HepG2 (cell line): ENCODE measurements at regions not wholly inside any gene's neighbourhood (a gene's known extent, or its start where the extent isn't known, plus 50 kb on each side); places are given as distances from the start of the nearest gene placed in this dataset.

Source experiments
- ATAC-seq: fragments of 200-7000 bp; cut with Tn5 transposase; 3 replicates; pipeline ENCODE4 v1.9.1; 2020; ENCODE audit warnings: mild to moderate bottlenecking, moderate library complexity
- BruUV-seq: library from RNA; stranded (reverse); fragments of 400-500 nt; replicated peaks from 2 replicates; lab custom pipeline; 2021; lab: Mats Ljungman, UMichigan
- CTCF ChIA-PET: fragments of 300-600 bp; formaldehyde crosslinking; extraction: SDS; loops from one replicate; lab custom pipeline; 2021; ENCODE audit warnings: low total read pairs, inconsistent platforms, low intra/inter-chr PET ratio; lab: Yijun Ruan, JAX
- POLR2A ChIA-PET: fragments of 350-600 bp; sonication (Branson Sonifier 250); formaldehyde crosslinking; loops from one replicate; lab custom pipeline; 2020; ENCODE audit warnings: antibody characterized with exemption, inconsistent platforms; lab: Yijun Ruan, JAX
- DNase-seq: peaks from one replicate; pipeline ENCODE4 v3.0.0-alpha.2; 2015; ENCODE audit warnings: low spot score
- FAIRE-seq: peaks from 3 replicates; lab custom pipeline; 2011; peaks lifted over from hg19 to GRCh38; lab: Jason Lieb, UNC
- H2AFZ ChIP-seq: one replicate; pipeline ENCODE4 v1.6.1; 2011; ENCODE audit warnings: low read length, inconsistent platforms
- H3K27ac ChIP-seq: fragments of 300-600 bp; 3 replicates; pipeline ENCODE4 v1.8.0; 2011; ENCODE audit warnings: mixed run types, mild to moderate bottlenecking, mixed read lengths, low read length, inconsistent platforms; ENCODE audit not compliant: insufficient read depth; ENCODE audit errors: extremely low read length
- H3K27me3 ChIP-seq, 2 experiments: fragments of 200-600 bp in 1 of 2; 2 replicates in 1 of 2; 3 replicates in 1 of 2; pipeline versions ENCODE4 v1.6.0 to v1.8.0; 2011; ENCODE audit warnings: low read length in 2 of 2, mild to moderate bottlenecking in 2 of 2, moderate library complexity in 2 of 2, inconsistent platforms in 1 of 2; ENCODE audit not compliant: insufficient read depth in 2 of 2, control insufficient read depth in 1 of 2
- H3K36me3 ChIP-seq, 2 experiments: fragments of 200-600 bp in 1 of 2; replicated peaks in 1 of 2; 2 replicates in 1 of 2; 3 replicates in 1 of 2; pipeline versions ENCODE4 v1.5.1 to v1.8.0; 2011; ENCODE audit warnings: low read length in 2 of 2, inconsistent platforms in 1 of 2; ENCODE audit not compliant: insufficient read depth in 2 of 2, control insufficient read depth in 1 of 2
- H3K4me1 ChIP-seq: 2 replicates; pipeline ENCODE4 v1.5.1; 2012; ENCODE audit warnings: low read length, inconsistent platforms; ENCODE audit not compliant: insufficient read depth
- H3K4me2 ChIP-seq: 2 replicates; pipeline ENCODE4 v1.6.0; 2011; ENCODE audit warnings: low read depth, low read length, inconsistent platforms
- H3K4me3 ChIP-seq, 3 experiments: fragments of 200-600 bp in 1 of 3; sonication (generic), shearing (Covaris generic) in 1 of 3; replicated peaks in 1 of 3; 2 replicates each; pipeline ENCODE4 v1.5.1; 2011 to 2016; ENCODE audit warnings: low read length in 3 of 3, inconsistent platforms in 2 of 3, low read depth in 2 of 3, mild to moderate bottlenecking in 2 of 3, control low read depth in 1 of 3, mixed read lengths in 1 of 3; ENCODE audit not compliant: insufficient read depth in 1 of 3
- H3K79me2 ChIP-seq: one replicate; pipeline ENCODE4 v1.6.1; 2011; ENCODE audit warnings: low read length, inconsistent platforms; ENCODE audit not compliant: insufficient read depth
- H3K9ac ChIP-seq: 2 replicates; pipeline ENCODE4 v1.6.0; 2011; ENCODE audit warnings: mild to moderate bottlenecking, low read depth, low read length, inconsistent platforms; ENCODE audit not compliant: insufficient read depth
- H3K9me3 ChIP-seq: 2 replicates; pipeline ENCODE4 v1.5.1; 2012; ENCODE audit warnings: mild to moderate bottlenecking, low read length
- H4K20me1 ChIP-seq: 2 replicates; pipeline ENCODE4 v1.6.0; 2011; ENCODE audit warnings: inconsistent platforms, mild to moderate bottlenecking, low read length, moderate library complexity; ENCODE audit not compliant: insufficient read depth
- BORCS8-MEF2B ChIP-seq: sonication (generic); formaldehyde crosslinking; IDR thresholded peaks from 2 replicates; pipeline ENCODE4 v1.8.0; 2022; ENCODE audit warnings: mild to moderate bottlenecking, missing genetic modification reagents
- DR1 ChIP-seq: sonication (generic); formaldehyde crosslinking; IDR thresholded peaks from 2 replicates; pipeline ENCODE4 v1.8.0; 2021; ENCODE audit warnings: mild to moderate bottlenecking, missing genetic modification reagents, inconsistent platforms
- GTF2F1 ChIP-seq: fragments of 150-350 bp; IDR thresholded peaks from 2 replicates; pipeline ENCODE4 v1.6.1; 2014; ENCODE audit warnings: low read length
- HNRNPL ChIP-seq: fragments of 200-400 bp; formaldehyde crosslinking; IDR thresholded peaks from 2 replicates; pipeline ENCODE4 v1.6.1; 2017; ENCODE audit warnings: mild to moderate bottlenecking, low read depth, low read length
- MAZ ChIP-seq, 2 experiments: sonication (generic) in 1 of 2; formaldehyde crosslinking in 1 of 2; IDR thresholded peaks; 2 replicates each; pipeline versions ENCODE4 v1.5.0 to v1.6.1; 2012 to 2020; ENCODE audit warnings: low read depth in 2 of 2, mild to moderate bottlenecking in 2 of 2, borderline replicate concordance in 1 of 2, improper control_type of control experiment in 1 of 2, low read length in 1 of 2, missing genetic modification reagents in 1 of 2, moderate library complexity in 1 of 2
- MED1 ChIP-seq: sonication (generic); formaldehyde crosslinking; IDR thresholded peaks from 2 replicates; pipeline ENCODE4 v1.4.0; 2020; ENCODE audit warnings: missing genetic modification reagents
- PAWR ChIP-seq: sonication (generic); formaldehyde crosslinking; IDR thresholded peaks from 2 replicates; pipeline ENCODE4 v1.4.0; 2020; ENCODE audit warnings: missing genetic modification reagents, mild to moderate bottlenecking, borderline replicate concordance
- RORA ChIP-seq: sonication (generic); formaldehyde crosslinking; IDR thresholded peaks from 2 replicates; pipeline ENCODE4 v1.5.0; 2020; ENCODE audit warnings: mild to moderate bottlenecking, missing genetic modification reagents, moderate library complexity
- TBX2 ChIP-seq: sonication (generic); formaldehyde crosslinking; IDR thresholded peaks from 2 replicates; pipeline ENCODE4 v1.5.0; 2020; ENCODE audit warnings: missing genetic modification reagents, mild to moderate bottlenecking, borderline replicate concordance
- TFAP4 ChIP-seq: sonication (generic); IDR thresholded peaks from 2 replicates; pipeline ENCODE4 v1.6.1; 2016; ENCODE audit warnings: low read depth, borderline replicate concordance
- THAP7 ChIP-seq: sonication (generic); formaldehyde crosslinking; IDR thresholded peaks from 2 replicates; pipeline ENCODE4 v1.8.1; 2023; ENCODE audit warnings: mild to moderate bottlenecking, missing genetic modification reagents
- THRA ChIP-seq: sonication (generic); formaldehyde crosslinking; IDR thresholded peaks from 2 replicates; pipeline ENCODE4 v1.4.0; 2020; ENCODE audit warnings: missing genetic modification reagents, borderline replicate concordance
- ZBTB3 ChIP-seq: sonication (generic); formaldehyde crosslinking; IDR thresholded peaks from 2 replicates; pipeline ENCODE4 v1.4.0; 2020; ENCODE audit warnings: low read depth, mild to moderate bottlenecking, moderate library complexity, missing genetic modification reagents, borderline replicate concordance
- ZFP82 ChIP-seq: sonication (generic); formaldehyde crosslinking; IDR thresholded peaks from 2 replicates; pipeline ENCODE4 v1.5.1; 2020; ENCODE audit warnings: mild to moderate bottlenecking, missing genetic modification reagents, borderline replicate concordance
- ZNF274 ChIP-seq: sonication (generic); formaldehyde crosslinking; IDR thresholded peaks from 2 replicates; pipeline ENCODE4 v1.5.1; 2020; ENCODE audit warnings: mild to moderate bottlenecking, missing genetic modification reagents
- ZNF3 ChIP-seq: IDR thresholded peaks from 2 replicates; pipeline ENCODE4 v1.7.0; 2017; ENCODE audit warnings: inconsistent platforms
- ZNF605 ChIP-seq: sonication (generic); formaldehyde crosslinking; IDR thresholded peaks from 2 replicates; pipeline ENCODE4 v1.8.0; 2022; ENCODE audit warnings: mild to moderate bottlenecking, missing genetic modification reagents
- ZSCAN22 ChIP-seq: sonication (generic); formaldehyde crosslinking; IDR thresholded peaks from 2 replicates; pipeline ENCODE4 v1.4.0; 2020; ENCODE audit warnings: mild to moderate bottlenecking, missing genetic modification reagents
- WGBS: methylation state at CpG from one replicate; pipeline ENCODE4 v1.1.6; 2017; ENCODE audit warnings: low lambda C conversion rate; 5-methylcytosine and 5-hydroxymethylcytosine counted together
- in situ Hi-C: cut with HindIII; loops from 2 replicates; pipeline ENCODE4 v1.10.0; 2017; ENCODE audit warnings: low pct_unique_long_range_greater_than_20kb; ENCODE audit not compliant: extremely low pct_ligation_motif_present
- intact Hi-C: fragments of 100-400 bp; cut with micrococcal nuclease; formaldehyde crosslinking; loops from one replicate; pipeline ENCODE4 v1.10.0; 2022; ENCODE audit not compliant: unreplicated experiment

GRCh38 chr2:16387461-16387984 is 278.1 kb downstream of the CYRIA start:
- Histone ChIP-seq H3K9ac (no peak overlapping the region), H3K27me3 (no peaks in the 10 kb centered on the region), H3K4me3 (no peak overlapping the region), H3K79me2 (no peaks in the 10 kb centered on the region), H3K36me3 (no peaks in the 10 kb centered on the region), H3K4me2 (no peak overlapping the region)
- DNase-seq (no peak), FAIRE-seq (no peak), ATAC-seq (no peak)
- intact Hi-C loops (no loop called here), in situ Hi-C loops (no loop called here)
- POLR2A ChIA-PET = no interaction called here
- WGBS = 72% methylated on average over 8 of the region's 8 CpGs
- no peak for TF ChIP-seq HNRNPL
- no peak for TF ChIP-seq TFAP4
- no peak for TF ChIP-seq MAZ (IDR thresholded peaks at IDR 0.05; ENCODE audit: borderline replicate concordance, low read depth, low read length)
- TF ChIP-seq MAZ (CRISPR knock-in tag; IDR thresholded peaks at IDR 0.05; ENCODE audit: low read depth) = no peak
- no peak for TF ChIP-seq ZNF605 (CRISPR knock-in tag)
- no peak for TF ChIP-seq TBX2 (CRISPR knock-in tag)
- TF ChIP-seq DR1 (CRISPR knock-in tag) = no peak
- no peak for TF ChIP-seq ZNF274
- no peak for TF ChIP-seq RORA
- TF ChIP-seq THRA (CRISPR knock-in tag) = no peak
- no peak for TF ChIP-seq MED1 (CRISPR knock-in tag)
- no peak for TF ChIP-seq GTF2F1
- TF ChIP-seq BORCS8-MEF2B = no peak
- no peak for TF ChIP-seq ZFP82
- TF ChIP-seq ZNF3 (CRISPR knock-in tag) = no peak
- TF ChIP-seq PAWR (CRISPR knock-in tag) = no peak
- TF ChIP-seq THAP7 = no peak
- no peak for TF ChIP-seq ZSCAN22
- TF ChIP-seq ZBTB3 (CRISPR knock-in tag) = no peak
- TF ChIP-seq, all 625 proteins: peak for 0
- Histone ChIP-seq H3K4me1 (peaks cover 4% of the 10 kb centered on the region), H3K9me3 (no peaks in the 10 kb centered on the region), H2AFZ (no peak overlapping the region), H4K20me1 (no peaks in the 10 kb centered on the region), H3K27ac (no peak overlapping the region)
- CTCF ChIA-PET = no interaction called here
- BruUV-seq = no TSS peak
